GM12891 (cell line): ENCODE measurements at regions not wholly inside any gene's neighbourhood (a gene's known extent, or its start where the extent isn't known, plus 50 kb on each side); places are given as distances from the start of the nearest gene placed in this dataset.

ENCODE experiments used
- POLR2A ChIP-seq: IDR thresholded peaks from 2 replicates; pipeline ENCODE4 v1.6.1; 2011; ENCODE audit warnings: low read depth, low read length, control low read depth
- POLR2AphosphoS5 ChIP-seq: IDR thresholded peaks from 2 replicates; pipeline ENCODE4 v1.6.1; 2011; ENCODE audit warnings: low read depth, low read length, control low read depth
- POU2F2 ChIP-seq: IDR thresholded peaks from 2 replicates; pipeline ENCODE4 v1.6.1; 2011; ENCODE audit warnings: low read depth, mild to moderate bottlenecking, control low read depth, low read length, moderate library complexity

- no peak for TF ChIP-seq POLR2A
- TF ChIP-seq POLR2AphosphoS5 = no peak
- TF ChIP-seq POU2F2 = no peak
Measured at GRCh38 chr5:33161421-33161820, 279.3 kb upstream of the TARS1 start.
